Epithelial cell of esophagus (primary cell): ENCODE measurements at regions not wholly inside any gene's neighbourhood (a gene's known extent, or its start where the extent isn't known, plus 50 kb on each side); places are given as distances from the start of the nearest gene placed in this dataset.

Experiments
- DNase-seq: peaks from one replicate; pipeline ENCODE4 v3.0.0; 2010; ENCODE audit warnings: low read depth
- H3K4me3 ChIP-seq: 2 replicates; pipeline ENCODE4 v1.5.1; 2011; ENCODE audit warnings: mild to moderate bottlenecking, low read length, control low read depth
- CTCF ChIP-seq: IDR thresholded peaks from 2 replicates; pipeline ENCODE4 v1.5.1; 2011; ENCODE audit warnings: low read depth, mild to moderate bottlenecking, low read length, control low read depth, inconsistent platforms; ENCODE audit not compliant: insufficient read depth; ENCODE audit errors: missing control alignments

GRCh38 chr5:173441053-173441628 lies 112.9 kb upstream of the STC2 start:
- no peak for TF ChIP-seq CTCF
- H3K4me3 ChIP-seq, result no peak overlapping the region
- DNase-seq, result no peak

GRCh38 chr5:173438951-173439350 lies 110.7 kb upstream of the STC2 start:
- H3K4me3 ChIP-seq, result no peak overlapping the region
- no peak for TF ChIP-seq CTCF
- no peak for DNase-seq

GRCh38 chr5:173435447-173435846 lies 107.2 kb upstream of the STC2 start:
- H3K4me3 ChIP-seq, result no peak overlapping the region
- DNase-seq, result no peak
- no peak for TF ChIP-seq CTCF

- no peak for DNase-seq
- H3K4me3 ChIP-seq, result no peak overlapping the region
- TF ChIP-seq CTCF, result no peak
Observed at GRCh38 chr5:173434270-173434669, 106.1 kb upstream of the STC2 start.

GRCh38 chr5:173430394-173430793 lies 102.2 kb upstream of the STC2 start:
- H3K4me3 ChIP-seq, result no peak overlapping the region
- TF ChIP-seq CTCF, result no peak
- no peak for DNase-seq

- DNase-seq, result peak; percentile 9
- H3K4me3 ChIP-seq, result no peak overlapping the region
- TF ChIP-seq CTCF, result no peak
Observed at GRCh38 chr5:173429489-173430150, 101.4 kb upstream of the STC2 start.

GRCh38 chr5:173423452-173424117 lies 95.4 kb upstream of the STC2 start:
- TF ChIP-seq CTCF, result no peak
- no peak for DNase-seq

More at GRCh38 chr5:173423452-173424117, 95.4 kb upstream of the STC2 start:
- no peak overlapping the region for H3K4me3 ChIP-seq
